ENCODE measurements at regions not wholly inside any gene's neighbourhood (a gene's known extent, or its start where the extent isn't known, plus 50 kb on each side); places are given as distances from the start of the nearest gene placed in this dataset.

GRCh38 chr14:40199101-40199500 is 766.9 kb upstream of the FBXO33 start (continued):
- TF ChIP-seq ZNF142 (CRISPR knock-in tag; IDR thresholded peaks at IDR 0.05) (no peak), ZNF383 (CRISPR knock-in tag; IDR thresholded peaks at IDR 0.05; ENCODE audit: borderline replicate concordance) (no peak)

- H2AFZ ChIP-seq (ENCODE audit: low read length): no peak overlapping the region
- no peak overlapping the region for H3K4me3 ChIP-seq (replicated peaks in 1 of 3; ENCODE audit: insufficient read depth in 1 of 3, low read depth in 2 of 3, low read length in 3 of 3)
- peaks cover 72% of the 10 kb centered on the region for H3K9me3 ChIP-seq (ENCODE audit: low read length)
- H3K4me2 ChIP-seq (ENCODE audit: low read depth, low read length): no peak overlapping the region
- no peak overlapping the region for H3K27ac ChIP-seq (ENCODE audit: extremely low read length, insufficient read depth, low read length)
- DNase-seq (ENCODE audit: low spot score): no peak
- in situ Hi-C loops (cut with HindIII; ENCODE audit: extremely low pct_ligation_motif_present, low pct_unique_long_range_greater_than_20kb): no loop called here
- FAIRE-seq: no peak
- no peaks in the 10 kb centered on the region for H3K36me3 ChIP-seq (replicated peaks in 1 of 2; ENCODE audit: control insufficient read depth in 1 of 2, insufficient read depth in 2 of 2, low read length in 2 of 2)
- no peaks in the 10 kb centered on the region for H4K20me1 ChIP-seq (ENCODE audit: insufficient read depth, low read length)
- ChIA-PET POLR2A (no interaction called here), CTCF (ENCODE audit: low intra/inter-chr PET ratio, low total read pairs) (no interaction called here)
- intact Hi-C loops (cut with micrococcal nuclease; ENCODE audit: unreplicated experiment): no loop called here
- H3K27me3 ChIP-seq (ENCODE audit: control insufficient read depth in 1 of 2, insufficient read depth in 2 of 2, low read length in 2 of 2): no peaks in the 10 kb centered on the region
- ATAC-seq: no peak
- no peaks in the 10 kb centered on the region for H3K79me2 ChIP-seq (ENCODE audit: insufficient read depth, low read length)
- WGBS (ENCODE audit: low lambda C conversion rate): 0% methylated on average over 2 of the region's 2 CpGs
- H3K4me1 ChIP-seq (ENCODE audit: insufficient read depth, low read length): no peaks in the 10 kb centered on the region
- no peak overlapping the region for H3K9ac ChIP-seq (ENCODE audit: insufficient read depth, low read depth, low read length)
- no TSS peak for BruUV-seq (replicated peaks)
- TF ChIP-seq ZNF790 (CRISPR knock-in tag; IDR thresholded peaks at IDR 0.05; ENCODE audit: borderline replicate concordance) (no peak), ZBED4 (CRISPR knock-in tag; IDR thresholded peaks at IDR 0.05; ENCODE audit: borderline replicate concordance) (no peak), ZNF468 (CRISPR knock-in tag; IDR thresholded peaks at IDR 0.05) (no peak), ZNF383 (CRISPR knock-in tag; IDR thresholded peaks at IDR 0.05; ENCODE audit: borderline replicate concordance) (no peak), ZNF704 (CRISPR knock-in tag; IDR thresholded peaks at IDR 0.05; ENCODE audit: borderline replicate concordance) (no peak), ZNF350 (CRISPR knock-in tag; IDR thresholded peaks at IDR 0.05; ENCODE audit: borderline replicate concordance, low read depth) (no peak), NR2F1 (CRISPR knock-in tag; IDR thresholded peaks at IDR 0.05) (no peak), ZFP91 (CRISPR knock-in tag; IDR thresholded peaks at IDR 0.05; ENCODE audit: borderline replicate concordance) (no peak), RFX3 (CRISPR knock-in tag; IDR thresholded peaks at IDR 0.05) (no peak)
Observed at GRCh38 chr14:40197344-40197743, 765.1 kb upstream of the FBXO33 start.

Measured in HepG2 (cell line).